ENCODE measurements at regions not wholly inside any gene's neighbourhood (a gene's known extent, or its start where the extent isn't known, plus 50 kb on each side); places are given as distances from the start of the nearest gene placed in this dataset.

GRCh38 chr9:22307013-22307711, 139.5 kb upstream of the DMRTA1 start:
- peak; percentile 4 for DNase-seq

- no peak for DNase-seq
Measured at GRCh38 chr9:22308177-22308576, 138.4 kb upstream of the DMRTA1 start.

- DNase-seq, result no peak
Measured at GRCh38 chr9:22316645-22317044, 130.0 kb upstream of the DMRTA1 start.

- DNase-seq, result no peak
Measured at GRCh38 chr9:22331533-22331932, 115.1 kb upstream of the DMRTA1 start.

GRCh38 chr9:22332202-22332601, 114.4 kb upstream of the DMRTA1 start:
- no peak for DNase-seq

- DNase-seq, result no peak
Measured at GRCh38 chr9:22337261-22337660, 109.4 kb upstream of the DMRTA1 start.

GRCh38 chr9:22342491-22343217, 104.0 kb upstream of the DMRTA1 start:
- DNase-seq, result no peak

GRCh38 chr9:22343218-22343611, 103.4 kb upstream of the DMRTA1 start:
- DNase-seq, result no peak

- no peak for DNase-seq
Measured at GRCh38 chr9:22354699-22355384, 91.8 kb upstream of the DMRTA1 start.

- no peak for DNase-seq
Measured at GRCh38 chr9:22356985-22357384, 89.6 kb upstream of the DMRTA1 start.

GRCh38 chr9:22363421-22363887, 83.2 kb upstream of the DMRTA1 start:
- DNase-seq, result no peak

GRCh38 chr9:22373636-22374035, 73.0 kb upstream of the DMRTA1 start:
- DNase-seq, result no peak

GRCh38 chr9:22374051-22374450, 72.6 kb upstream of the DMRTA1 start:
- DNase-seq, result no peak

- no peak for DNase-seq
Measured at GRCh38 chr9:22379272-22379671, 67.4 kb upstream of the DMRTA1 start.

GRCh38 chr9:22381170-22381569, 65.5 kb upstream of the DMRTA1 start:
- no peak for DNase-seq

GRCh38 chr9:22382331-22382730, 64.3 kb upstream of the DMRTA1 start:
- no peak for DNase-seq

GRCh38 chr9:22383718-22384117, 62.9 kb upstream of the DMRTA1 start:
- no peak for DNase-seq

GRCh38 chr9:22389271-22389670, 57.4 kb upstream of the DMRTA1 start:
- no peak for DNase-seq

- no peak for DNase-seq
Measured at GRCh38 chr9:22392523-22392922, 54.1 kb upstream of the DMRTA1 start.

- DNase-seq, result no peak
Measured at GRCh38 chr9:22395687-22396141, 50.9 kb upstream of the DMRTA1 start.
